Fibroblast of the conjunctiva (primary cell): ENCODE measurements at regions not wholly inside any gene's neighbourhood (a gene's known extent, or its start where the extent isn't known, plus 50 kb on each side); places are given as distances from the start of the nearest gene placed in this dataset.

Experiments
- DNase-seq: peaks from one replicate; pipeline ENCODE4 v3.0.0-alpha.2; 2010; ENCODE audit warnings: low read depth

- no peak for DNase-seq
Observed at GRCh38 chr3:19093084-19093483, 55.2 kb upstream of the KCNH8 start.

GRCh38 chr3:19077388-19077787, 70.9 kb upstream of the KCNH8 start:
- DNase-seq: no peak

- DNase-seq: no peak
Observed at GRCh38 chr3:19075037-19075436, 73.3 kb upstream of the KCNH8 start.

- DNase-seq: no peak
Observed at GRCh38 chr3:19074257-19074900, 73.9 kb upstream of the KCNH8 start.

DNA sequence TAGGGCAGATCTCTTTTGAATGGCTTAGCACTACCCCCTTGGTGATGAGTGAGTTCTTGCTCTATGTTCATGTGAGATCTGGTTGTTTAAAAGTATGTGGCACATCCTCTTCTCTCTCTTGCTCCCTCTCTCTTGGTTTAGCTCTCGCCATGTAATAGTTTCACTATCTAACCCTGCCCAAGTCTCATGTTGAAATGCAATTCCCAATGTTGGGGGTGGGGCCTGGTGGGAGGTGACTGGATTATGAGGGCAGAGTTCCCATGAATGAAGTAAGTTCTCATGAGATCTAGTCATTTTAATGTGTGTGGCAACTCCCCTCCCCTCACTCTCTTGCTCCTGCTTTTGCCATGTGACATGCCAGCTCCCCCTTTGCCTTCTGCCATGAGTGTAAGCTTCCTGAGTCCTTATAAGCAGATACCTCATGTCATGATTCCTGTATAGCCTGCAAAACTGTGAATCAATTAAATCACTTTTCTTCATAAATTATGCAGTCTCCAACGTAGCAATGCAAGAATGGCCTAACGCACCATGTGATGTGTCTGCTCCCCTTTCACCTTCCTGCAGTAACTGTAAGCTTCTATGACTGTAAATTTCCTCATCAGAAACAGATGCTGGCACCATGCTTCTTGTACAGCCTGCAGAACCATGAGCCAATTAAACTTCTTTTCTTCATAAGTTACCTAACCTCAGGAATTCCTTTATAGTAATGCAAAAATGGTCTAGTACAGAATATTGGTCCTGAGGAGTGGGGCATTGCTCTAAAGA, 74.8 kb upstream of the KCNH8 start:
- no peak for DNase-seq

DNA sequence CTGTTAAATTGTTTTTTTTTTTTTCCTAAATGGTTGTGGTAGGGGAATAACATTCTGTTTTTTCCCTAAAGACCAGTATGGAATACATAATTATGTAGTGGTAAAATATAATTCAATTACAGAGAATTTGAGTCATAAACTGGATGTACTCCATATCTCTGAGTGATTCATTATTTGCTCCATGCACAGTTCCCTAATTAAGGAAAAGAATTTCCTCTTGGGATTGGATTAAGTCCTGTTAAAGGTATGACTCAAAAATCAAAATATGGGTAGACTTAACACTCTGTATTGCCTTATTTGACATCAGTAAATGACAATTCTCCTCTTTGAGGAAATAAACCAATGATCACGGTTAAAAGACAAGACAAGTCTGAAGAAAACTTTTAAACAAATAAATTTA, 78.0 kb upstream of the KCNH8 start:
- DNase-seq: no peak

GRCh38 chr3:19065027-19065426, 83.3 kb upstream of the KCNH8 start:
- no peak for DNase-seq

- DNase-seq: no peak
Observed at GRCh38 chr3:19063936-19064335, 84.4 kb upstream of the KCNH8 start.

DNA sequence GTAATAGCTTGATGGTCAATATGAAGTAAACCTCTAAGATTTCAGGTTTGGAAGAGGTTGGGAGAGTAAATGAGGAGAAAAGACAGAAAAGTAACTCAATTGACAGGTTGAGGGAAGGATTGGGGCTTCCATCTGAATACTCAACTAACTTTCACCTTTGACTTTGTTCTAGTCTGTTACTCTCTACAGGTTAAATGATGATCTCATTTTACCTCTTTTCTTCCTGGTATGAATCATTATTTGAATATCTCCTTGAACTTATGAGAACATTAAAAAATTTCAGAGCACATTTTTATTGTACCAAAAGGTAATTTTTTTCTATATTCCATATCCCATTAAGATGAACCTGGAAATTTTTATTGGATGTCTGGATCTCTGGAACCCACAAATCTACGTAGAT, 87.9 kb upstream of the KCNH8 start:
- no peak for DNase-seq

DNA sequence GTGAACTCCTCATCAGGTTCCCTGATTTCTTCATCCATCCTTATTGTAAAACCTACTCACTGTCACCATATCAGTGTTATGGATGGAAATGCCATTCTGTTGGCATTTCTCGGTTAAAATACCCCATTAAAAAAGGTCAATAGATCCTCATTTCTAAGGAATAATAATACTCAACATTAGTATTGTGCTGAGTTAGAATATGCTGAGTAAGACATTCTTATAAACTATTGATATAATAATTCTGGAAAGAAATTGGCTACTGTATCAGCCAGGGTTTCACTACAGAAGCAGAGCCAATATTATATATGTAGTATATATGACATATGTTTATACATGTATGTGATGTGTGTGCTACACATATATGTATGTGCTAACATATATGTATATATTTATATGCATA, 95.4 kb upstream of the KCNH8 start:
- DNase-seq: no peak

DNA sequence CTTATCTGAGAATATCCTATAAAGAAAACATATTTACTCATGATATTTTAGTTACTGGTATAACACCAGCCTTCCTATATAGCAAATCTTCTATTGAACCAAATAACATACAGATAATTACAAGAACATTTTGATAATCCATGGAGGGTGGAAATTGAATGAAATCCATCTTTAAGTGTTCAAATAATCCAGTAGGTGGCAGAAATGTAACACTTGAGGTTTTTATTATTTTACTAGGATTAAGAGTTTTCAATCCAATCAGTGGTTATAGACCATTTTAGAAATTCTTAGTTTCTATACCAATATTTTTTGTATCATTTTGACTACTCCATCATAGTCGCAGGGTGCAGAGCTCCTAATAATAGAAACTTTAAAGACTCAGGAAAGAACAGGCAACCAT, 101.9 kb upstream of the KCNH8 start:
- no peak for DNase-seq

DNA sequence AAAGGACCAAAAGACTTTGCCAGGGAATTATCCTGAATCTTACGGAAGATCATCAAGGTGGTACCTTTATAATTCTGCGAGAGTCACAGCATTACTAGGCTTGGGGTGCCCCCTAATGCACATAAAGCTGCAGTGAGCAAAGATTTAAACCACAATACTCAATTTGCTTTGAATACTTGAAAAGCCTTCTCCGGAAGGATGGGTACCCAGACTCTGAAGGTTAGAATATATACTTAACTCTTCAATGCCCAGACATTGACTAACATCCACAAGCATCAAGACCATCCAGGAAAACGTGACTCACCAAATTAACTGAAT, 117.8 kb upstream of the KCNH8 start:
- DNase-seq: no peak

DNA sequence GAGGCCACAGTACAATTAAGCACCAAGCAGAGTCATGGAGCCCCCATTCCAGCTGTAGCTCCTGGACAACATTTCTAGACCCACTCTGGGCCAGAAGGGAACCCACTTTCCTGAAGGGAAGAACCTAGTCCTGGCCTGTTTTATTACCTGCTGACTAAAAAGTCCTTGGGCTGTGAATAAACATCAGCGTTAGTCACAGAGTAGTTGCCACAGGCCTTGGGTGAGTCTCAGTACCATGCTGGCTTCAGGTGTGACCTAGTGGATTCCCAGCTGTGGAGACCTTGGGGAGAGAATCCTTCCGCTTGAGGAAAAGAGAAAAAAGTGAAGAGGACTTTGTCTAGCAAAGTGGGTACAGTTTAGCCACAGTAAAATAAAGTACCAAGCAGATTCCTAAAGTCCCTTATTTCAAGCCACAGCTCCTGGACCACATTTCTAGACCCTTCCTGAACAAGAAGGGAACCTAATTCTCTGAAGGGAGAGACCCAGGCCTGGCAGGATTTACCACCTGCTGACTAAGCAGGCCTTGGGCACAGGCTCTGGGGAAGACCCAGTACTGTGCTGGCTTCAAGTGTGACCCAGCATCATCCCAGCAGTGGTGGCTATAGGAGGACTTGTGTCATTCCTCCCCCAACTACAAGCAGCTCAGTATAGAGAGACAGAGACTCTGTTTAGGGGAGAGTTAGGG, 118.3 kb upstream of the KCNH8 start:
- DNase-seq: no peak

- DNase-seq: no peak
Observed at GRCh38 chr3:19025441-19025840, 122.9 kb upstream of the KCNH8 start.

DNA sequence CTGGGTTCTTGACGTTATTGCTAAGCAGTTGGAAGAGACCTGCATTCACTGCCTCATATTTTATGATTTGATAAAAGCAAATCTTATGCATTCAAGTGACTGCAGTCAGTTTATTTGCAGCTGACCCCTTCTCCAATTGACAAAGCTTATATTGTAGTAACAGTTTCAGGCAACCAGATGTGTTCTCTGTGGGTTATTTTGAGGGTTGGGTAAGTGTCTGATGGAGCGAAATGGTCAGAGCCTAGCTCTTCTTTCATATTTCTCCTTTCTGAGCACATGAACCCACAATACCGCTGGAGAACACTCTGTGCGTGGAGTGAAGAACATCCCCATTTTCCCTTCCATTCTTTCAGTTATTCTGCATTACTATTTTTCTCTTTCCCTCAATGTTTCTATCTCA, 125.8 kb upstream of the KCNH8 start:
- no peak for DNase-seq

- no peak for DNase-seq
Observed at GRCh38 chr3:19016851-19017250, 131.5 kb upstream of the KCNH8 start.

- no peak for DNase-seq
Observed at GRCh38 chr3:19013879-19014278, 134.4 kb upstream of the KCNH8 start.

GRCh38 chr3:19012846-19013245, 135.5 kb upstream of the KCNH8 start:
- DNase-seq: no peak

- no peak for DNase-seq
Observed at GRCh38 chr3:19002606-19003005, 145.7 kb upstream of the KCNH8 start.

DNA sequence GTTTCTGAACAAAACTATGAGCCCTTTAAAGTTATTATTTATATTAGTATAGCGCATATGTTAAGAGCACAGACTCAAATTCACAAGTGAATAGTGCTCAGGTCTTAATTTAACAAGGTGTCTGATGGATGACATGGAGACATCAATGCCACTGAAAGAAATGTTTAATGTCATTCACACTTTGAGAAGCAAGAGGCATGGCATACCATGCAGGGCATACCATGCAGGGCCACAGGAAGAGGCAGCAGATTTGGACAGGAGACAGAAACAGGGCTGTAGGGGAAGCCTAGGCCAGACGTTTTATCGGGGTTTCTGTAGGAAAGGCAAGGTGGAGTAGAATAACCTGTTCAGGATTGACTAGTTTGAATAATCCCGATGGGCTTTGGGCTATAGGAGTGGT, 150.2 kb upstream of the KCNH8 start:
- no peak for DNase-seq

DNA sequence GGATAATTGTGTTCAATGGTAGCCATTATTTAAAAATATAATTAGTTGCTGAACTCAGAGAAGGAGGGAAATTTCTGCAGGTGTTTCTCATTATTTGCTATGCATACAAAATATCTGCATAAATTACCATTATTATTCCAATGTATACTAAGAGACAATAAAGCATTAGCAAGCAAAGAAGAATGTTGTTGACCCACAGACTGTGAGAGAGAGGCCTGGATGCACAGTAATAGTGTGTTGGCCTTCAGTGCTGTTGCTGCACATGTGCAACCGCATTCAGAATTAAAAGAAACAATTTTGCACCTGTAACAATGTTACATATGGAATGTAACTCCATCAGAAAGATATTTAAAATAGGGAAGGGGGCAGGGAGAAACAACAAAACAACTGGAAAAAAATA, 155.6 kb upstream of the KCNH8 start:
- no peak for DNase-seq

GRCh38 chr3:18989237-18989795, 159.0 kb upstream of the KCNH8 start:
- DNase-seq: no peak

DNA sequence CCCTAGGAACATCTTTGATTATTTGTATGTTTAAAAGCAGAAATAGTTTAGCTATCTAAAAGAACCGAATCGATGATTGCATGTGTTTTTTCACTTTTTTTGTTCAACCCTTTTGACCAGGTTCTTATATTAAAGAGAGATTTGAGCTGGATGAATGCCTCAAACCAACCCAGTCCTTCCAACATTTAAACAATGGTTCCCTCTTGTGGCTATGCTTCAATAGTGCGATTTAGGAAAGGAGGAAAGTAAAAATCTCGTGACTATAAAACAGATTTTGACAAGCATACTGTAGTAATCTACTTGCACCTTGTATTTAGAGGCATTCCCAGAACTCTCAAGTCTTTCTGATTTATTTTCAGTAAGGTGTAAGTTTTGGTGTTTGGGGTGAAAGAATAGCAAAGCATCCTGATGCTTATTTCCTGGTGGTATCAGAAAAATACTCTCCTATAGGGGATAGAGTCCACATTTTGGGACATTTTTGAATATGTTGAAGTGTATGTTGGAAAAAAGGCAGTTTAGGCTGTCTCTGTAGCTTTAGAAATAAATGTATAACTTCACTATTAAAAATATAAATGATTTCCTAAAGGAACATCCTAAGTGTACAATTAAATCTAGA, 159.6 kb upstream of the KCNH8 start:
- DNase-seq: peak; percentile 10
